RWPE1 (cell line): ENCODE measurements at regions not wholly inside any gene's neighbourhood (a gene's known extent, or its start where the extent isn't known, plus 50 kb on each side); places are given as distances from the start of the nearest gene placed in this dataset.
"Not testable (repeated sequence)": the region's sequence is repeated elsewhere in the genome, so short reads cannot be mapped to it uniquely, and the experiment has no call there.

ENCODE experiments used
- CTCF ChIA-PET: fragments of 350-600 bp; sonication (Branson Sonifier 250); formaldehyde crosslinking; extraction: SDS; loops from one replicate; lab custom pipeline; 2021; lab: Yijun Ruan, JAX
- POLR2A ChIA-PET: fragments of 400-600 bp; formaldehyde crosslinking; extraction: SDS; loops from one replicate; lab custom pipeline; 2020; ENCODE audit warnings: antibody characterized with exemption; ENCODE audit not compliant: low non-redundant PET; lab: Yijun Ruan, JAX
- DNase-seq: peaks from one replicate; pipeline ENCODE4 v3.0.0; 2012; ENCODE audit warnings: low spot score
- H3K27ac ChIP-seq: fragments of 450-650 bp; 2 replicates; pipeline ENCODE4 v1.5.1; 2017
- CTCF ChIP-seq: fragments of 450-650 bp; conservative IDR thresholded peaks from 2 replicates; pipeline ENCODE4 v1.5.1; 2017; ENCODE audit warnings: low read depth, mild to moderate bottlenecking

- no peak for DNase-seq
- H3K27ac ChIP-seq = no peak overlapping the region
- CTCF ChIA-PET = no interaction called here
- POLR2A ChIA-PET = no interaction called here
- TF ChIP-seq CTCF = no peak
Observed at GRCh38 chr17:59491353-59492090, 73.9 kb upstream of the DHX40 start.

- TF ChIP-seq CTCF = no peak
- ChIA-PET POLR2A (no interaction called here), CTCF (no interaction called here)
- no peak for DNase-seq
- no peak overlapping the region for H3K27ac ChIP-seq
Observed at GRCh38 chr17:59492091-59492451, 73.3 kb upstream of the DHX40 start.

GRCh38 chr17:59493867-59494266 lies 71.5 kb upstream of the DHX40 start:
- TF ChIP-seq CTCF = no peak
- CTCF ChIA-PET = no interaction called here
- no peak for DNase-seq
- no peak overlapping the region for H3K27ac ChIP-seq
- POLR2A ChIA-PET = no interaction called here

GRCh38 chr17:59494757-59495368 lies 70.5 kb upstream of the DHX40 start:
- DNase-seq = no peak
- H3K27ac ChIP-seq = no peak overlapping the region
- no peak for TF ChIP-seq CTCF
- POLR2A ChIA-PET = no interaction called here
- CTCF ChIA-PET = no interaction called here

- ChIA-PET POLR2A (no interaction called here), CTCF (no interaction called here)
- no peak overlapping the region for H3K27ac ChIP-seq
- TF ChIP-seq CTCF = no peak
- no peak for DNase-seq
Observed at GRCh38 chr17:59496178-59496577, 69.2 kb upstream of the DHX40 start.

- ChIA-PET POLR2A (no interaction called here), CTCF (interaction anchor here (0.6 to 0.7 kb wide), 2 partner anchors 161 to 443 kb away, joined by 3 to 4 read pairs; no protein-coding TSS in a partner anchor)
Observed at GRCh38 chr17:59498530-59499307, 66.7 kb upstream of the DHX40 start.

GRCh38 chr17:59500086-59500655 lies 65.2 kb upstream of the DHX40 start:
- H3K27ac ChIP-seq, CTCF ChIA-PET, DNase-seq, POLR2A ChIA-PET: not testable (repeated sequence)

More at GRCh38 chr17:59498530-59499307, 66.7 kb upstream of the DHX40 start:
- H3K27ac ChIP-seq = no peak overlapping the region
- DNase-seq = no peak
- no peak for TF ChIP-seq CTCF
